GM12873 (cell line): ENCODE measurements at regions not wholly inside any gene's neighbourhood (a gene's known extent, or its start where the extent isn't known, plus 50 kb on each side); places are given as distances from the start of the nearest gene placed in this dataset.

Source experiments
- TF ChIP-seq, protein P1 (sequence below): IDR thresholded peaks from 2 replicates; pipeline ENCODE4 v1.5.1; 2012; ENCODE audit warnings: low read depth, mild to moderate bottlenecking, moderate library complexity, low read length, control low read depth; ENCODE audit not compliant: insufficient read depth; ENCODE audit errors: missing control alignments

DNA sequence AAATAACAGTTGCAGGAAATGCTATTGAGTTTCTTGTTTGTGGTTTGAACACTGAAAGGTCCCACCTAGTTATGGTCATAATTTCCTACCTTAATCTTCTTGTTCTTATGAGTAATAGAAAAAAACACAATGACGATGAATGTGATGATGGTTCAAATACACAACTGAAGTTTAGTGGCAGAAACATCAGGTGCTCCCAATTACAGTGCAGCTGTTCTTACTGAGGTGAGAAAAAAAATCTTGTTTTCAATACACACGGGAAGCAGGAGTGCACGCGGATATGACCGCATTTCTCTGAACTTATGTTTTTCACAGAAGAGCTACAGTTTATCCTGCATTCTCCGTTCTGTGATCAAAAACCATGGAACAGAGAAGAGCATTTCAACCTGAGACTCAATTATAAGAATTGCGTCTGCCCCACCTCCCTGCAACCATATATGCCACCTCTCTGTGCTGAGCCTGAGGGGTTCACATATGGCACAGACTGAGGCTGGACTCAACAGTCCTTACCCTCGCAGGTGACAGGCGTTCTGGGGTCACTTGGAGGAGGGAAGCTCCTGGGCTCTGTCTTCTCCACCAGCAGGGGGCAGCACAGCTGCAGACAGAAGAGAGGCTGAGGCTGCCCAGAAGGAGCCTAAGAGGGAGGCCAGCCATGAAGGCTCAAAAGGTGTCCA lies 99.7 kb upstream of the IGLL5 start:
- TF ChIP-seq, protein P1, sequence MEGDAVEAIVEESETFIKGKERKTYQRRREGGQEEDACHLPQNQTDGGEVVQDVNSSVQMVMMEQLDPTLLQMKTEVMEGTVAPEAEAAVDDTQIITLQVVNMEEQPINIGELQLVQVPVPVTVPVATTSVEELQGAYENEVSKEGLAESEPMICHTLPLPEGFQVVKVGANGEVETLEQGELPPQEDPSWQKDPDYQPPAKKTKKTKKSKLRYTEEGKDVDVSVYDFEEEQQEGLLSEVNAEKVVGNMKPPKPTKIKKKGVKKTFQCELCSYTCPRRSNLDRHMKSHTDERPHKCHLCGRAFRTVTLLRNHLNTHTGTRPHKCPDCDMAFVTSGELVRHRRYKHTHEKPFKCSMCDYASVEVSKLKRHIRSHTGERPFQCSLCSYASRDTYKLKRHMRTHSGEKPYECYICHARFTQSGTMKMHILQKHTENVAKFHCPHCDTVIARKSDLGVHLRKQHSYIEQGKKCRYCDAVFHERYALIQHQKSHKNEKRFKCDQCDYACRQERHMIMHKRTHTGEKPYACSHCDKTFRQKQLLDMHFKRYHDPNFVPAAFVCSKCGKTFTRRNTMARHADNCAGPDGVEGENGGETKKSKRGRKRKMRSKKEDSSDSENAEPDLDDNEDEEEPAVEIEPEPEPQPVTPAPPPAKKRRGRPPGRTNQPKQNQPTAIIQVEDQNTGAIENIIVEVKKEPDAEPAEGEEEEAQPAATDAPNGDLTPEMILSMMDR, result peak; percentile 89

DNA sequence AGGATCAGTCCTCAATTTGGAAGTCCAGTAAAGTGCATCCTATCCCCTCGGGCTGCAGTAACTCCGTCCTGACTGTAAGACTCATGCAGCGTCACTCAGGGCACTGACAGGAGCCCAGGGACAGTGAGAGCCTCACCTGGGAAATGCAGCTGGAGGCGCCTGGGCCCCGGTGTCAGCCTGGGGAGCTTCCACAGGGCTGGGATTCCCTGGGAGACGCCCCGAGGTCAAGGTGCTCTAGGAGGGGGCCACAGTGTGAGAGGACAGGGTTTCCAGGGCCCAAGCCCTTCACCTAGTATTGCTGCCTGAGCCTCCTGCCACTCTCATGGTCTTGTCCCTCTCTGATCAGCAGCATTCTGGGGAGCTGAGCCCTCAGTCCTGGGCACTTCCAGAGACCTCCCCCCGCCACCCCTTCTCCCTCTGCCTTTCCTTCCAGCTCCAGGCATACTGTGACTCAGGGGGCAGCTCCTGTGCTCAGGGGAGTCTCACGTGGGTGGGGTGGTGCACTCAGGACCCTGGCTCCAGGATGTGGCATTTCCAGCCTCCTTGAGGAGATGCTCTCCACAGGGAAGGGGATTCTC lies 99.1 kb upstream of the IGLL5 start:
- TF ChIP-seq, protein P1, result no peak

DNA sequence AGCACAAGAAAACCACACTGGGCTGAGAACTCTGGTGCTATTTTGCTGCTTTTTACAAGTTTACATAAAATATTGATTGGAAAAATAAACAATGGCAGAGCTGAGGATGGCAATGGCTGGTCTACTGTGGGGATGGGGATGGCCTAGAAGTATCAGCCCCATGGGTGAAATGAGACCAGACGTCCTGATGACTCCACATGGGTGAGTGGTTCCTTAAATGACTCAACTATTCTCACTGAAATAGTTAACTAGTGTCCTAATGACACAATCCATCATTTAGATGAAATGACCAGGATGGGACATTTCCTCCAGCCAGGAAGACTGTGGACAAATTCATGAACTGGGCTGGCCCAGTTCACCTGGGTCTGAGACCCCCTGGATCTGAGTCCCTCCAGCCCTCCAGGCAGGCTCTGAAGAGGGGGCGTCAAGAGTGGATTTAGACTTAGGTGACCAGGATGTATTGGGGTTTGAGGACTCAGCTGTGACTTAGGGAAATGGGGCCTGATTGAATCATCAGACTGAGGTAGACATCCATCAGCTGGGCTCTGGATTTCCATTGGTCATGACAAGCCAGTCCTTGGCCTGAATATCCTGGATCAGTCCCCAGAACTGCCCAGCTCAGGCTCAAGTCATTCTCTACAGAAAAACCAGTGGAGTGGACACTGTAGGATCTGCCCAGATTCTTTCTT lies 98.2 kb upstream of the IGLL5 start:
- TF ChIP-seq, protein P1, result no peak

DNA sequence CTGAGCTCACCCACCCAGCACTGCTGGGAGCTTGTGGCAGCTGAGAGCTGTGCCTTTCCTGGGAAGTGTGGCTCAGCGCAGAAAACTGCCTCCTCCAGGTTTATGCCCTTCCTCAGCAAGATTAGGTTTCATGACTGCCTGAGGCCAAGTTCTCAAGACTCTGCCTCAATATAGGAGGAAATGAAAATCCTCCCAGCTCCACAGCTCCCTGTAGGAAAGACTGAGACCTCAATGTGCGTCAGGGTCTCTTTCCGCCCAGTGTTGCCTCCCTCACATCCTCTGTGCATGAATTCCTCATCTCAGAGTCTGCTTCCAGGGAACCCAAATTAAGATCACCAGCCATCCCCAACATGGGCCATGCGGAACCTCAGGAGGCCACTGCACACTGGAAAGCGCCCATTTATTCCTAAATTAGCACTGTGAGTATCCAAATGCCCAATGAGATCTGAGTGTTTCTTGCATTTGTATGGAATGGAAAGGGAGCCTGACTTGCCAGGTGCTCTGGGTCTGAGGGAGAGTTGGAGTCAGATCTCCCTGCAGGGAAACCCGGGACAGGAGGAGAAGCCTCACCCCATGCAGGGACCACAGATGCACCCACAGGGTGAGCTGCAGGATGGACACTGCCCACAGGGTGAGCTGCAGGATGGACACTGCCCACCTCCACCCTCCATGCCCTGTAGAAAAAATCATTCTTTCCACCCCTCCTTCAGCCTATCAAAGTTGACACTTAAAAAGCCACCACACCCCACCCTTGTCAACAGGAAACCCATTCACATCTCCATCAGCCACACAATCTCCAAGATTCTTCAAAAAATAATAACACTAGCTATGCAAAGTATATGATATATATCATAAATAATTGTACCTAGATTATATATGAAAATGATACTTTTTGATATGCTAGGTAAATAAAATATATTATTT lies 97.4 kb upstream of the IGLL5 start:
- TF ChIP-seq, protein P1, result no peak

DNA sequence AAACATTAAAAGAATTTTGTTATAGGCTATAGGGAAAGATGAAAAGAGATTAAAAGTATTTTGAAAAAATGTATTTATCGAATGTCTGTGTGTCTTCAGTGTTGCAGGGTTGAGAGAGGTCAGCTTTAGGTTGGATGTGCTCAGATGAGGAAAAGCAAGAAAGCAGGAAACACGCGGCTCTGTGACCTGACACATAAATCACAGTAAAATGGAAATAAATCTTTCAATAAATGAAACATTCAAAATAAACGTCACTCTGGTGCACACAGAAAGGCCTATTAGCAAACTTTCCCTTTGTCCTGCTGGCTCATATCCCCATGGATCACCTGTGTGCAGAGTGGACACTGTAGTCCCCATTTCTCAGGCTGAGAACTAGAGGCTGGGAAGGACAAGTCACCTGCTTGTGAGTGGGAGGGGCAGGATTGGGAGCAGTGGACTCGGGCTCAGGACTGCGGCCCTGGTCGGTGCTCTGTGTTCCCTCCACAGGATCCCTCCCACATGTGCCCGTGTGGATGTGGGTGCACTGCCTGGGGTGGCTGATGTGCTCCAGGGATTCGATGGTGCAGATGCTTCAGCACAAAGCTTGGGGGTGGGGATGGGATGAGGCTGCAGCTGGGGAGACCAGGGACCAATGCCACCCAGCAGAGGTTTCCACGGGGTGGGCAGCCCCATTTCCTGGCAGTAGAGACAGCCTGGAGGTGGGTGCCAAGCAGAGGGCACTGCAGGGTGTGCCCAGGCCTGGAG lies 96.0 kb upstream of the IGLL5 start:
- TF ChIP-seq, protein P1, result no peak

DNA sequence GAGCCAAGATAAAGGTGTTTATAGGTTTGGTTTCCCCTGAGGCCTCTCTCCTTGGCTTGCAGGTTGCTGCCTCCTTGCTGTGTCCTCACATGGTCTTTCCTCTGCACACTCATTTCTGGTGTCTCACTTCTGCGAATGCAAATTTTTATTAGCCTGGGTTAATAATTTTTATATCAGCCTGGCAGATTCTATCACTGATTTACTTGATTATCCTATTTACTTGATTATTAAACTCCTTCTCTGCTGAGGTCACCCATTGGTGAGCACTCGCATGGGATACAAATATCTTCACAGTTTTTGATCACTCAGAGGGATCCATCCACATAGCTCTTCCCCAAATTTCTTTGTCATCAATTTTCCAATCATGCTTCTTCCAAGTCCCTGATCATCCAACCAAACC lies 90.9 kb upstream of the IGLL5 start:
- TF ChIP-seq, protein P1, result no peak
